ENCODE measurements at regions not wholly inside any gene's neighbourhood (a gene's known extent, or its start where the extent isn't known, plus 50 kb on each side); places are given as distances from the start of the nearest gene placed in this dataset.

DNA sequence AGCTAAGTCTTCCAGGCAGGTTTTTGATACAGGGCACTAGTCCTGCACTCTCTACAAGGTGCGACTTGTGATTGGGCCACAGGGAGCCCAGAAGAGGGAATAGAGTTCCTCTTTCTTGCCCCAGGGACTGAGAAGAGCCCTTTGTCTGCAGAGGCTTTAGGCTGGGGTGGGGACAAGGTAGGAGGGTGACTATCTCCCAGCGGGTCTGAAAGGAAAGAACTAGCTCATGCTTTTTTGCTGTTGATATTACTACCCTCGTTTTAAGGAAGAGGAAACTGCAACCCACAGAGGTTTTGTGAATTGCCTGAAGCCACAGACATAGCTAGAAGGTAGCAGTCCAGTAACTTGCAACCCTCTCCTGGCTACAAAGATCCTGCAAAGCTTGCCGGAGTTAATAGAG lies 615.2 kb downstream of the MATN1 start:
- TF ChIP-seq FOXM1 (IDR thresholded peaks at IDR 0.05; ENCODE audit: borderline replicate concordance) (no peak), FOXA1 (IDR thresholded peaks at IDR 0.05) (no peak)
